ENCODE measurements at regions not wholly inside any gene's neighbourhood (a gene's known extent, or its start where the extent isn't known, plus 50 kb on each side); places are given as distances from the start of the nearest gene placed in this dataset.
A peak's percentile ranks its signal among the peaks of the same experiment; 100 is the strongest.

DNA sequence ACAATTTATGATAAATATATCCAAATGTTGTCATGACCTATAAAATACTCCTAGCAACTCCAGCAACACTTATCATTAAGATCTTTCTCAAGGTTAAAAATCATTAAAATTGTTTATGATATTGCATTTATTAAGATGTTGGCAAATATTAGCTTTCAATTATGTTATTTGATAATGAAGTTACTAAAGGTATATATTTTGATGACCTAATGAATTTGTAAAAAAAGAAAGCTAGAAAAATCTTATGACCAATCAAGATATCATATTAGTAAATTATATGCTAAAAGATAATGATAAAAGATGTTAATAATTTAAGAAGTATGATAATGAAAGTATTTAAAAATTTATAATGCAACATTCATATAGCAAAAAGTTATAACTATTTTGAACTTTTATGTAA lies 66.3 kb upstream of the RAB18 start:
- intact Hi-C loops (cut with DNase I), result no loop called here
- H3K36me3 ChIP-seq, result no peaks in the 10 kb centered on the region
- no peak overlapping the region for H3K27ac ChIP-seq
- ATAC-seq (no peak), DNase-seq (no peak)
- H3K9me3 ChIP-seq, result no peaks in the 10 kb centered on the region
- no peaks in the 10 kb centered on the region for H3K27me3 ChIP-seq (ENCODE audit: low read depth)
- H3K4me3 ChIP-seq, result no peak overlapping the region
- TF ChIP-seq CTCF (IDR thresholded peaks at IDR 0.05), result no peak
- no peaks in the 10 kb centered on the region for H3K4me1 ChIP-seq

DNA sequence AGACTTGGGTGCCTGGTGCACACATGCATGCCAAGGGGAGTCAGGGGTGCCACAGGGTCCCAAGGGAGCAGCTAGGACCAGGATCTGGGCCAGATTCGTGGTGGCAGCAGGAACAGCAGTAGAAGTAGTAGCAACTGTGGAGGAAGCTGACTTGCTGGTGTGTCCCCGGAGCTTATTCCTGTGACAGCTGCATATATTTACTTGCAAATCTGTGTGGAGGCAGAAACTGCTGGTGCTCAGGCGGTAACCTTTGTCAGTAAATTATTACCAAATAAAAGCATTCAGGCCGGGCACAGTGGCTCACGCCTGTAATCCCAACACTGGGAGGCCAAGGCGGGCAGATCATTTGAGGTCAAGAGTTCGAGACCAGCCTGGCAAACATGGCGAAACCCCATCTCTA lies 67.4 kb upstream of the RAB18 start:
- Histone ChIP-seq H3K9me3 (no peaks in the 10 kb centered on the region), H3K36me3 (no peaks in the 10 kb centered on the region), H3K4me3 (no peak overlapping the region), H3K27ac (no peak overlapping the region), H3K27me3 (ENCODE audit: low read depth) (no peaks in the 10 kb centered on the region), H3K4me1 (no peaks in the 10 kb centered on the region)
- no peak for DNase-seq
- TF ChIP-seq CTCF (IDR thresholded peaks at IDR 0.05), result no peak
- no peak for ATAC-seq
- intact Hi-C loops (cut with DNase I), result no loop called here

- Histone ChIP-seq H3K9me3 (no peaks in the 10 kb centered on the region), H3K4me1 (no peaks in the 10 kb centered on the region), H3K36me3 (no peaks in the 10 kb centered on the region), H3K4me3 (no peak overlapping the region), H3K27ac (no peak overlapping the region), H3K27me3 (ENCODE audit: low read depth) (no peaks in the 10 kb centered on the region)
- intact Hi-C loops (cut with DNase I), result no loop called here
- DNase-seq, result no peak
- no peak for ATAC-seq
- no peak for TF ChIP-seq CTCF (IDR thresholded peaks at IDR 0.05)
Observed at GRCh38 chr10:27433976-27434375, 70.1 kb upstream of the RAB18 start.

DNA sequence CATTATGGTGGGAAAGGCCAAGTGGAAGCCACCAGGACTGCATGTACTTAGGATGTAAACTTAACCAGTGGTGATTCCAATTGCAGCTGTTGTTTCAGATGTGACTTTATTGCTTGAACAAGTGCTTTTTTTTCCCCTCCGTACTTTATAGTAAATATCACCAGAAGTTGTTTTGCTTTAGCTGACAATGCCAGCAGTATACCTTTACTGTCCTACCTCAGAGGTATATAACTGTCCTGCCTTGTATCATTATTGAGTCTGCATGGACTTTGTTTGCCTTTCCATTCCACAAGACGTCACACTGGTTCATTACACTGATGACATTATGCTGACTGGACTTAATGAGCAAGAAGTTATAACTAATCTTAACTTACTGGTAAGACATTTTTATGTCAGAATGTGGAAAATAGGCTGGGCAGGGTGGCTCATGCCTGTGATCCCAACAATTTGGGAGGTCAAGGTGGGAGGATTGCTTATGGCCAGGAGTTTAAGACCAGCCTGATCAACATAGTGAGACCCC lies 77.1 kb upstream of the RAB18 start:
- H3K9me3 ChIP-seq, result no peaks in the 10 kb centered on the region
- no peak overlapping the region for H3K27ac ChIP-seq
- no peak for TF ChIP-seq CTCF (IDR thresholded peaks at IDR 0.05)
- DNase-seq (no peak), ATAC-seq (no peak)
- H3K4me3 ChIP-seq, result no peak overlapping the region
- H3K4me1 ChIP-seq, result no peaks in the 10 kb centered on the region
- no peaks in the 10 kb centered on the region for H3K36me3 ChIP-seq
- H3K27me3 ChIP-seq (ENCODE audit: low read depth), result no peaks in the 10 kb centered on the region
- intact Hi-C loops (cut with DNase I), result no loop called here

- intact Hi-C loops (cut with DNase I), result no loop called here
- peaks cover 14% of the 10 kb centered on the region for H3K27me3 ChIP-seq (ENCODE audit: low read depth)
- no peak for TF ChIP-seq CTCF (IDR thresholded peaks at IDR 0.05)
Observed at GRCh38 chr10:27413831-27414348, 90.2 kb upstream of the RAB18 start.

More at GRCh38 chr10:27413831-27414348, 90.2 kb upstream of the RAB18 start:
- no peaks in the 10 kb centered on the region for H3K4me1 ChIP-seq
- H3K36me3 ChIP-seq, result no peaks in the 10 kb centered on the region
- ATAC-seq (peak in 1 of 2 donors; percentile 11), DNase-seq (peak; percentile 41)
- no peak overlapping the region for H3K27ac ChIP-seq
- H3K9me3 ChIP-seq, result no peaks in the 10 kb centered on the region
- peak overlapping the region; percentile 19 for H3K4me3 ChIP-seq
